Endothelial cell of umbilical vein (primary cell): ENCODE measurements at regions not wholly inside any gene's neighbourhood (a gene's known extent, or its start where the extent isn't known, plus 50 kb on each side); places are given as distances from the start of the nearest gene placed in this dataset.

Experiments
- BruUV-seq: library from RNA; stranded (reverse); fragments of 400-500 nt; replicated peaks from 2 replicates; lab custom pipeline; 2021; lab: Mats Ljungman, UMichigan
- CTCF ChIA-PET: fragments of 300-600, 350-600 bp; sonication (Branson Sonifier 250); formaldehyde crosslinking; loops from one replicate; lab custom pipeline; 2021; ENCODE audit warnings: antibody characterized with exemption, inconsistent platforms; lab: Charles Lee
- POLR2A ChIA-PET: fragments of 300-600, 350-600 bp; sonication (Branson Sonifier 250); formaldehyde crosslinking; loops from one replicate; lab custom pipeline; 2021; ENCODE audit warnings: antibody characterized with exemption, inconsistent platforms; lab: Charles Lee
- DNase-seq: peaks from one replicate; pipeline ENCODE4 v3.0.0-alpha.2; 2011; ENCODE audit warnings: low read depth, low spot score
- FAIRE-seq: peaks from 2 replicates; lab custom pipeline; 2011; peaks lifted over from hg19 to GRCh38; lab: Jason Lieb, UNC
- H2AFZ ChIP-seq: 2 replicates; pipeline ENCODE4 v1.6.0; 2012; ENCODE audit warnings: low read depth, low read length, control low read depth, inconsistent platforms
- H3K27ac ChIP-seq: 2 replicates; pipeline ENCODE4 v1.5.1; 2011; ENCODE audit warnings: low read depth, mild to moderate bottlenecking, control low read depth, low read length, moderate library complexity; ENCODE audit not compliant: insufficient read depth
- H3K27me3 ChIP-seq, 2 experiments: 2 replicates each; pipeline versions ENCODE4 v1.6.0 to v1.6.1; 2011; ENCODE audit warnings: low read length in 2 of 2, mixed read lengths in 1 of 2; ENCODE audit not compliant: control insufficient read depth in 2 of 2, insufficient read depth in 2 of 2
- H3K36me3 ChIP-seq, 2 experiments: 2 replicates in 1 of 2; 3 replicates in 1 of 2; pipeline ENCODE4 v1.5.1; 2011; ENCODE audit warnings: low read length in 2 of 2, mild to moderate bottlenecking in 1 of 2, moderate library complexity in 1 of 2; ENCODE audit not compliant: control insufficient read depth in 2 of 2, insufficient read depth in 2 of 2; ENCODE audit errors: extremely low read depth in 1 of 2
- H3K4me1 ChIP-seq: 3 replicates; pipeline ENCODE4 v1.5.1; 2011; ENCODE audit warnings: mild to moderate bottlenecking, low read length; ENCODE audit not compliant: control insufficient read depth, insufficient read depth; ENCODE audit errors: extremely low read depth
- H3K4me2 ChIP-seq: 2 replicates; pipeline ENCODE4 v1.6.1; 2011; ENCODE audit warnings: low read length, control low read depth, mixed read lengths; ENCODE audit not compliant: insufficient read depth
- H3K4me3 ChIP-seq, 3 experiments: fragments of 200-600 bp in 1 of 3; sonication (generic), shearing (Covaris generic) in 1 of 3; replicated peaks in 1 of 3; 2 replicates each; pipeline ENCODE4 v1.5.1; 2011 to 2016; ENCODE audit warnings: control low read depth in 3 of 3, low read length in 3 of 3, mild to moderate bottlenecking in 2 of 3, inconsistent platforms in 1 of 3, low read depth in 1 of 3, moderate library complexity in 1 of 3; ENCODE audit not compliant: insufficient read depth in 1 of 3
- H3K79me2 ChIP-seq: 2 replicates; pipeline ENCODE4 v1.6.0; 2012; ENCODE audit warnings: low read length, inconsistent platforms; ENCODE audit not compliant: control insufficient read depth, insufficient read depth
- H3K9ac ChIP-seq: replicated peaks from 2 replicates; pipeline ENCODE3; 2011; ENCODE audit warnings: low read length, control low read depth; ENCODE audit not compliant: insufficient read depth; ENCODE audit errors: extremely low read depth
- H3K9me1 ChIP-seq: replicated peaks from 3 replicates; pipeline ENCODE4 v1.6.0; 2011; ENCODE audit warnings: mild to moderate bottlenecking, low read length; ENCODE audit not compliant: control insufficient read depth, insufficient read depth; ENCODE audit errors: extremely low read depth
- H3K9me3 ChIP-seq: replicated peaks from 2 replicates; pipeline ENCODE4 v1.5.1; 2012; ENCODE audit warnings: low read length, inconsistent platforms; ENCODE audit not compliant: control insufficient read depth, insufficient read depth
- H4K20me1 ChIP-seq: replicated peaks from 2 replicates; pipeline ENCODE3; 2011; ENCODE audit warnings: mild to moderate bottlenecking, low read length; ENCODE audit not compliant: control insufficient read depth, insufficient read depth; ENCODE audit errors: extremely low read depth
- EZH2 ChIP-seq: IDR thresholded peaks from 2 replicates; pipeline ENCODE4 v1.6.1; 2012; ENCODE audit warnings: borderline replicate concordance, low read depth, mild to moderate bottlenecking, moderate library complexity, low read length, inconsistent platforms; ENCODE audit not compliant: severe bottlenecking
- FOS ChIP-seq: IDR thresholded peaks from 2 replicates; pipeline ENCODE4 v1.6.1; 2011; ENCODE audit warnings: mild to moderate bottlenecking, low read length, moderate library complexity, borderline replicate concordance; ENCODE audit not compliant: insufficient read depth
- GATA2 ChIP-seq: IDR thresholded peaks from 2 replicates; pipeline ENCODE4 v1.7.0; 2011; ENCODE audit warnings: low read depth, mild to moderate bottlenecking, moderate library complexity, mixed read lengths, low read length; ENCODE audit not compliant: insufficient read length, insufficient read depth
- JUN ChIP-seq: IDR thresholded peaks from 2 replicates; pipeline ENCODE4 v1.6.1; 2011; ENCODE audit warnings: borderline replicate concordance, low read depth; ENCODE audit not compliant: insufficient read length, insufficient read depth
- MYC ChIP-seq: IDR thresholded peaks from one replicate; pipeline ENCODE4 v1.6.1; 2011; ENCODE audit warnings: mild to moderate bottlenecking, low read depth, low read length
- POLR2A ChIP-seq: IDR thresholded peaks from 2 replicates; pipeline ENCODE4 v1.6.1; 2012; ENCODE audit warnings: low read depth, mild to moderate bottlenecking, control low read depth, low read length
- POLR2AphosphoS5 ChIP-seq: IDR thresholded peaks from 2 replicates; pipeline ENCODE4 v1.6.1; 2012; ENCODE audit warnings: low read depth, mild to moderate bottlenecking, control low read depth, low read length, moderate library complexity; ENCODE audit not compliant: insufficient read depth
- dilution Hi-C: fragments of 300-500 bp; cut with MboI; formaldehyde crosslinking; loops from one replicate; pipeline ENCODE4 v1.15.0; 2019; ENCODE audit warnings: low sequenced_read_pairs; ENCODE audit not compliant: extremely low pct_ligation_motif_present
- intact Hi-C: fragments of 100-400 bp; cut with micrococcal nuclease; formaldehyde crosslinking; loops from one replicate; pipeline ENCODE4 v1.10.0; 2022
- TF ChIP-seq, protein P1 (sequence below), 2 donors: IDR thresholded peaks; 1 replicate in 1 of 2; 2 replicates in 1 of 2; pipeline ENCODE4 v1.5.1; 2011; ENCODE audit warnings: low read length in 2 of 2, mild to moderate bottlenecking in 2 of 2, moderate library complexity in 2 of 2, control low read depth in 1 of 2, inconsistent platforms in 1 of 2, low read depth in 1 of 2; ENCODE audit not compliant: insufficient read depth in 1 of 2; ENCODE audit errors: extremely low read depth in 1 of 2
- TF ChIP-seq, protein P2 (sequence below): IDR thresholded peaks from 2 replicates; pipeline ENCODE4 v1.6.1; 2011; ENCODE audit not compliant: insufficient read depth, insufficient read length

DNA sequence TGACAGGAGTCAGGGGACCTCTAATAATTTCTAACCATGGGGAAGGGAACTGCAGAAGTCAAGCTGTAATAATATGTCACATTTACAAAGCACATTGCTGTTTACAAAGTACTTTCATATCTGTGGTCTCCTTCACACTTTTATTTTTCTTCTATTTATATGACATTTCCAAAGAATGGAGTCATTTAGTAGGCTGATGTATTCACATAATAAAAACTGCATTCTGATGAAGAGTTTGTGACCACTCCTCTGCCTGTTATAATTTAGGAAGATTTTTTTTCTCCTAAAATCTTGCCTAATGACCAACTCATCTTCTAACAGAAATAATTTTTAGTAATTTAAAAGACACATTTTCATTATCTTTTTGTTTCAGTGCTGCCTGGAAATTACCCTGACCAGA, 272.2 kb upstream of the VEPH1 start:
- no peaks in the 10 kb centered on the region for H3K4me1 ChIP-seq
- H3K27me3 ChIP-seq = no peaks in the 10 kb centered on the region
- H3K36me3 ChIP-seq = no peaks in the 10 kb centered on the region
- no peak overlapping the region for H3K4me2 ChIP-seq
- H3K9me3 ChIP-seq = no peaks in the 10 kb centered on the region
- no peak overlapping the region for H2AFZ ChIP-seq
- H3K9ac ChIP-seq = no peak overlapping the region
- POLR2A ChIA-PET = no interaction called here
- intact Hi-C loops (no loop called here), dilution Hi-C loops (no loop called here)
- FAIRE-seq (no peak), DNase-seq (no peak)
- no peaks in the 10 kb centered on the region for H4K20me1 ChIP-seq
- H3K79me2 ChIP-seq = no peaks in the 10 kb centered on the region
- H3K27ac ChIP-seq = no peak overlapping the region
- H3K4me3 ChIP-seq = no peak overlapping the region
- H3K9me1 ChIP-seq = no peaks in the 10 kb centered on the region
- CTCF ChIA-PET = no interaction called here
- TF ChIP-seq MYC = no peak
- TF ChIP-seq EZH2 = no peak
- TF ChIP-seq POLR2A = no peak
- TF ChIP-seq GATA2 = no peak
- TF ChIP-seq JUN = no peak
- TF ChIP-seq, protein P1, sequence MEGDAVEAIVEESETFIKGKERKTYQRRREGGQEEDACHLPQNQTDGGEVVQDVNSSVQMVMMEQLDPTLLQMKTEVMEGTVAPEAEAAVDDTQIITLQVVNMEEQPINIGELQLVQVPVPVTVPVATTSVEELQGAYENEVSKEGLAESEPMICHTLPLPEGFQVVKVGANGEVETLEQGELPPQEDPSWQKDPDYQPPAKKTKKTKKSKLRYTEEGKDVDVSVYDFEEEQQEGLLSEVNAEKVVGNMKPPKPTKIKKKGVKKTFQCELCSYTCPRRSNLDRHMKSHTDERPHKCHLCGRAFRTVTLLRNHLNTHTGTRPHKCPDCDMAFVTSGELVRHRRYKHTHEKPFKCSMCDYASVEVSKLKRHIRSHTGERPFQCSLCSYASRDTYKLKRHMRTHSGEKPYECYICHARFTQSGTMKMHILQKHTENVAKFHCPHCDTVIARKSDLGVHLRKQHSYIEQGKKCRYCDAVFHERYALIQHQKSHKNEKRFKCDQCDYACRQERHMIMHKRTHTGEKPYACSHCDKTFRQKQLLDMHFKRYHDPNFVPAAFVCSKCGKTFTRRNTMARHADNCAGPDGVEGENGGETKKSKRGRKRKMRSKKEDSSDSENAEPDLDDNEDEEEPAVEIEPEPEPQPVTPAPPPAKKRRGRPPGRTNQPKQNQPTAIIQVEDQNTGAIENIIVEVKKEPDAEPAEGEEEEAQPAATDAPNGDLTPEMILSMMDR (IDR thresholded peaks at IDR 0.05; ENCODE audit: extremely low read depth in 1 of 2, insufficient read depth in 1 of 2, low read depth in 1 of 2, low read length in 2 of 2) = no peak
- no peak for TF ChIP-seq FOS
- TF ChIP-seq POLR2AphosphoS5 = no peak
- TF ChIP-seq, protein P2, sequence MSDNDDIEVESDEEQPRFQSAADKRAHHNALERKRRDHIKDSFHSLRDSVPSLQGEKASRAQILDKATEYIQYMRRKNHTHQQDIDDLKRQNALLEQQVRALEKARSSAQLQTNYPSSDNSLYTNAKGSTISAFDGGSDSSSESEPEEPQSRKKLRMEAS = no peak
- no TSS peak for BruUV-seq
